HepG2 (cell line): ENCODE measurements at regions not wholly inside any gene's neighbourhood (a gene's known extent, or its start where the extent isn't known, plus 50 kb on each side); places are given as distances from the start of the nearest gene placed in this dataset.

Source experiments
- ATAC-seq: fragments of 200-7000 bp; cut with Tn5 transposase; 3 replicates; pipeline ENCODE4 v1.9.1; 2020; ENCODE audit warnings: mild to moderate bottlenecking, moderate library complexity
- BruUV-seq: library from RNA; stranded (reverse); fragments of 400-500 nt; replicated peaks from 2 replicates; lab custom pipeline; 2021; lab: Mats Ljungman, UMichigan
- CTCF ChIA-PET: fragments of 300-600 bp; formaldehyde crosslinking; extraction: SDS; loops from one replicate; lab custom pipeline; 2021; ENCODE audit warnings: low total read pairs, inconsistent platforms, low intra/inter-chr PET ratio; lab: Yijun Ruan, JAX
- POLR2A ChIA-PET: fragments of 350-600 bp; sonication (Branson Sonifier 250); formaldehyde crosslinking; loops from one replicate; lab custom pipeline; 2020; ENCODE audit warnings: antibody characterized with exemption, inconsistent platforms; lab: Yijun Ruan, JAX
- DNase-seq: peaks from one replicate; pipeline ENCODE4 v3.0.0-alpha.2; 2015; ENCODE audit warnings: low spot score
- FAIRE-seq: peaks from 3 replicates; lab custom pipeline; 2011; peaks lifted over from hg19 to GRCh38; lab: Jason Lieb, UNC
- H2AFZ ChIP-seq: one replicate; pipeline ENCODE4 v1.6.1; 2011; ENCODE audit warnings: low read length, inconsistent platforms
- H3K27ac ChIP-seq: fragments of 300-600 bp; 3 replicates; pipeline ENCODE4 v1.8.0; 2011; ENCODE audit warnings: mixed run types, mild to moderate bottlenecking, mixed read lengths, low read length, inconsistent platforms; ENCODE audit not compliant: insufficient read depth; ENCODE audit errors: extremely low read length
- H3K27me3 ChIP-seq, 2 experiments: fragments of 200-600 bp in 1 of 2; 2 replicates in 1 of 2; 3 replicates in 1 of 2; pipeline versions ENCODE4 v1.6.0 to v1.8.0; 2011; ENCODE audit warnings: low read length in 2 of 2, mild to moderate bottlenecking in 2 of 2, moderate library complexity in 2 of 2, inconsistent platforms in 1 of 2; ENCODE audit not compliant: insufficient read depth in 2 of 2, control insufficient read depth in 1 of 2
- H3K36me3 ChIP-seq, 2 experiments: fragments of 200-600 bp in 1 of 2; replicated peaks in 1 of 2; 2 replicates in 1 of 2; 3 replicates in 1 of 2; pipeline versions ENCODE4 v1.5.1 to v1.8.0; 2011; ENCODE audit warnings: low read length in 2 of 2, inconsistent platforms in 1 of 2; ENCODE audit not compliant: insufficient read depth in 2 of 2, control insufficient read depth in 1 of 2
- H3K4me1 ChIP-seq: 2 replicates; pipeline ENCODE4 v1.5.1; 2012; ENCODE audit warnings: low read length, inconsistent platforms; ENCODE audit not compliant: insufficient read depth
- H3K4me2 ChIP-seq: 2 replicates; pipeline ENCODE4 v1.6.0; 2011; ENCODE audit warnings: low read depth, low read length, inconsistent platforms
- H3K4me3 ChIP-seq, 3 experiments: fragments of 200-600 bp in 1 of 3; sonication (generic), shearing (Covaris generic) in 1 of 3; replicated peaks in 1 of 3; 2 replicates each; pipeline ENCODE4 v1.5.1; 2011 to 2016; ENCODE audit warnings: low read length in 3 of 3, inconsistent platforms in 2 of 3, low read depth in 2 of 3, mild to moderate bottlenecking in 2 of 3, control low read depth in 1 of 3, mixed read lengths in 1 of 3; ENCODE audit not compliant: insufficient read depth in 1 of 3
- H3K79me2 ChIP-seq: one replicate; pipeline ENCODE4 v1.6.1; 2011; ENCODE audit warnings: low read length, inconsistent platforms; ENCODE audit not compliant: insufficient read depth
- H3K9ac ChIP-seq: 2 replicates; pipeline ENCODE4 v1.6.0; 2011; ENCODE audit warnings: mild to moderate bottlenecking, low read depth, low read length, inconsistent platforms; ENCODE audit not compliant: insufficient read depth
- H3K9me3 ChIP-seq: 2 replicates; pipeline ENCODE4 v1.5.1; 2012; ENCODE audit warnings: mild to moderate bottlenecking, low read length
- H4K20me1 ChIP-seq: 2 replicates; pipeline ENCODE4 v1.6.0; 2011; ENCODE audit warnings: inconsistent platforms, mild to moderate bottlenecking, low read length, moderate library complexity; ENCODE audit not compliant: insufficient read depth
- FOSL2 ChIP-seq: sonication (generic); formaldehyde crosslinking; IDR thresholded peaks from 2 replicates; pipeline ENCODE4 v1.4.0; 2020; ENCODE audit warnings: missing genetic modification reagents
- IKZF5 ChIP-seq: IDR thresholded peaks from 2 replicates; pipeline ENCODE4 v1.6.1; 2018; ENCODE audit warnings: missing genetic modification reagents, mild to moderate bottlenecking, missing compliant biosample characterization
- KDM1A ChIP-seq: IDR thresholded peaks from 2 replicates; pipeline ENCODE4 v1.6.1; 2016; ENCODE audit warnings: missing compliant biosample characterization
- ZNF350 ChIP-seq: sonication (generic); formaldehyde crosslinking; IDR thresholded peaks from 2 replicates; pipeline ENCODE4 v1.4.0; 2020; ENCODE audit warnings: mild to moderate bottlenecking, low read depth, missing genetic modification reagents, borderline replicate concordance
- ZNF460 ChIP-seq: sonication (generic); formaldehyde crosslinking; IDR thresholded peaks from 2 replicates; pipeline ENCODE4 v1.5.1; 2020; ENCODE audit warnings: missing genetic modification reagents, mild to moderate bottlenecking, borderline replicate concordance
- ZNF562 ChIP-seq: sonication (generic); formaldehyde crosslinking; IDR thresholded peaks from 2 replicates; pipeline ENCODE4 v1.8.0; 2022; ENCODE audit warnings: missing genetic modification reagents, borderline replicate concordance
- ZNF660 ChIP-seq: sonication (generic); formaldehyde crosslinking; IDR thresholded peaks from 2 replicates; pipeline ENCODE4 v1.5.1; 2020; ENCODE audit warnings: mild to moderate bottlenecking, low read depth, missing genetic modification reagents, borderline replicate concordance
- ZSCAN21 ChIP-seq: sonication (generic); formaldehyde crosslinking; IDR thresholded peaks from 2 replicates; pipeline ENCODE4 v1.8.0; 2022; ENCODE audit warnings: mild to moderate bottlenecking, missing genetic modification reagents, moderate library complexity, borderline replicate concordance
- WGBS: methylation state at CpG from one replicate; pipeline ENCODE4 v1.1.6; 2017; ENCODE audit warnings: low lambda C conversion rate; 5-methylcytosine and 5-hydroxymethylcytosine counted together
- in situ Hi-C: cut with HindIII; loops from 2 replicates; pipeline ENCODE4 v1.10.0; 2017; ENCODE audit warnings: low pct_unique_long_range_greater_than_20kb; ENCODE audit not compliant: extremely low pct_ligation_motif_present
- intact Hi-C: fragments of 100-400 bp; cut with micrococcal nuclease; formaldehyde crosslinking; loops from one replicate; pipeline ENCODE4 v1.10.0; 2022; ENCODE audit not compliant: unreplicated experiment

- TF ChIP-seq ZNF460: no peak
- TF ChIP-seq KDM1A (CRISPR knock-in tag): no peak
- no peak for TF ChIP-seq FOSL2 (CRISPR knock-in tag)
- no peak for TF ChIP-seq ZSCAN21
These were observed 224.4 kb upstream of the PMEPA1 start (continued) for GRCh38 chr20:57934007-57934805.

- H3K79me2 ChIP-seq: no peaks in the 10 kb centered on the region
- peaks cover 2% of the 10 kb centered on the region; the same call in 1 of the 2 replicates for H3K9me3 ChIP-seq
- no peak overlapping the region for H2AFZ ChIP-seq
- H3K27me3 ChIP-seq: peaks cover 0 to 26% of the 10 kb centered on the region in 2 experiments; a peak in 2 of 5 replicates
- H3K9ac ChIP-seq: no peak overlapping the region
- intact Hi-C loops: no loop called here
- 0 out of 2 replicates have a peak, but pooled peaks cover 3% of the 10 kb centered on the region for H3K4me1 ChIP-seq
- 26% methylated on average over 16 of the region's 17 CpGs for WGBS
- H3K4me3 ChIP-seq: no peak overlapping the region
- ChIA-PET CTCF (no interaction called here), POLR2A (no interaction called here)
- H3K4me2 ChIP-seq: no peak overlapping the region
- DNase-seq (no peak), FAIRE-seq (no peak), ATAC-seq (no peak)
- H3K36me3 ChIP-seq: no peaks in the 10 kb centered on the region
- no peak overlapping the region for H3K27ac ChIP-seq
- no TSS peak for BruUV-seq
- TF ChIP-seq ZNF562 (CRISPR knock-in tag): no peak
- in situ Hi-C loops: no loop called here
- no peaks in the 10 kb centered on the region for H4K20me1 ChIP-seq
These were observed 222.5 kb upstream of the PMEPA1 start for GRCh38 chr20:57932227-57932864.

- H4K20me1 ChIP-seq: no peaks in the 10 kb centered on the region
- H3K79me2 ChIP-seq: no peaks in the 10 kb centered on the region
- in situ Hi-C loops (no loop called here), intact Hi-C loops (no loop called here)
- TF ChIP-seq ZNF660 (no peak), ZSCAN21 (no peak), IKZF5 (CRISPR knock-in tag) (no peak), ZNF350 (CRISPR knock-in tag) (no peak)
- no peaks in the 10 kb centered on the region for H3K36me3 ChIP-seq
- no TSS peak for BruUV-seq
- ChIA-PET POLR2A (no interaction called here), CTCF (no interaction called here)
- H3K9ac ChIP-seq: no peak overlapping the region
- ATAC-seq (no peak), FAIRE-seq (no peak), DNase-seq (no peak)
- peaks cover 0 to 24% of the 10 kb centered on the region in 2 experiments; a peak in 2 of 5 replicates for H3K27me3 ChIP-seq
- no peak overlapping the region for H2AFZ ChIP-seq
- no peak overlapping the region for H3K27ac ChIP-seq
- H3K4me2 ChIP-seq: no peak overlapping the region
- H3K4me1 ChIP-seq: 0 out of 2 replicates have a peak, but pooled peaks cover 5% of the 10 kb centered on the region
- 33% methylated on average over 5 of the region's 5 CpGs for WGBS
- H3K9me3 ChIP-seq: peaks cover 22% of the 10 kb centered on the region
- H3K4me3 ChIP-seq: no peak overlapping the region
These were observed 220.5 kb upstream of the PMEPA1 start for GRCh38 chr20:57930351-57930750.
